ENCODE measurements at regions not wholly inside any gene's neighbourhood (a gene's known extent, or its start where the extent isn't known, plus 50 kb on each side); places are given as distances from the start of the nearest gene placed in this dataset.
A peak's percentile ranks its signal among the peaks of the same experiment; 100 is the strongest.

DNA sequence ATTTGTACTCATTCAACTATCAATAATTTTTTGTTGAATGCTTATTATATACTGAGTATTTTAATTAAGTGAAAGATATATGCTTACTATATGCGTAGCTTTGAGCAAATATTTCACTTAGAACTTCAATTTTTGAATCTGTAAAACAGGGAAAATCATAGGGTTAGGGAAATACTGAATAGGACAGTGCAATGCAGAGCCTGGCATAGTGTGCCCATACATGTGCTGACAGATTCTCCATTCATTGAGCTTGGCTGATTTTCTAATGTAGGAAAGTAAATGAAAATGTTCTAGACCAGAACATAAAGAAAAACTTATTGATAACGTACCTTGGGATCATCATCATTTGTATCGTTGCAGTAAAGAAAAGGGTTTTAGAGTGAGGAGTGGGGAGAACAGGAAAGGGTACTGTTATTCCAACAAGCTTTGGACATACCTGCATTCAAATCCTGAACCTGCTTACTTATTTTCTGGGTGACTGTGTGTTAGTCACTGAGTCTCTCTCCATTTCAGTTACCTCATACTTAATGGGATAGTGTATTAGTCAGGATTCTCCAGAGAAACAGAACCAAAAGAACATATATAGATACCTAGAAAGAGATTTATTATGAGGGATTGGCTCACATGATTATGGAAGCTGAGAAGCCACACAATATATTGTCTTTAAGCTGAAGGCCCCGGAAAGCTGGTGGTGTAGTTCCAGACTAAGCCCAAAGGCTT, 436.4 kb downstream of the ADAMTS20 start:
- Histone ChIP-seq H3K9me3 (ENCODE audit: control insufficient read depth, low read length) (no peaks in the 10 kb centered on the region), H3K9ac (ENCODE audit: low read length) (no peak overlapping the region), H3K27me3 (replicated peaks; ENCODE audit: control insufficient read depth, insufficient read depth, low read length) (no peaks in the 10 kb centered on the region), H3K4me1 (ENCODE audit: control insufficient read depth, insufficient read depth, low read length) (peaks cover 19% of the 10 kb centered on the region), H3K4me3 (ENCODE audit: low read length) (no peak overlapping the region), H3K36me3 (ENCODE audit: control insufficient read depth, insufficient read depth, low read length, severe bottlenecking) (no peaks in the 10 kb centered on the region)
- DNase-seq (ENCODE audit: low read depth): no peak

DNA sequence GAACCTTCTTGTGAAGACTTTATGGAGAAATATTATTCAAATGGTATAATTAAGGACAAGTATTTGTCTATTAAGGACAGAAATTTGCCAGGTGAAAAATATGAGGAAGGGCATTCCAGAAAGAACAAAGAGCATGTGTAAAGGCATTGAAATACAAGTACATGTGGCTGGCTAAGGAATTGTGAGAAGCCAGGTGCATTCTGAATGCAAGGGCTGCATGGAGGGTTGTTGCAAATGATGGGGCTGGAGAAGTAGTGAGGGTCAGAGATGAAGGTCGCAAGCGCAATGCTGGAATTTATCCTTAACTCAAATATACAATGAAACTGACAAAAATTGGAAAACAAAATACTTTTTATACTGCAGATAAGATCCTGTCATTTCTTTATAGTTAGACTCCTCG, 437.7 kb downstream of the ADAMTS20 start:
- Histone ChIP-seq H3K4me3 (ENCODE audit: low read length) (no peak overlapping the region), H3K36me3 (ENCODE audit: control insufficient read depth, insufficient read depth, low read length, severe bottlenecking) (no peaks in the 10 kb centered on the region), H3K9ac (ENCODE audit: low read length) (no peak overlapping the region), H3K9me3 (ENCODE audit: control insufficient read depth, low read length) (no peaks in the 10 kb centered on the region), H3K27me3 (replicated peaks; ENCODE audit: control insufficient read depth, insufficient read depth, low read length) (no peaks in the 10 kb centered on the region), H3K4me1 (ENCODE audit: control insufficient read depth, insufficient read depth, low read length) (peaks cover 19% of the 10 kb centered on the region)
- no peak for DNase-seq (ENCODE audit: low read depth)

GRCh38 chr12:43113616-43114015, 438.4 kb downstream of the ADAMTS20 start:
- no peak overlapping the region for H3K4me3 ChIP-seq (ENCODE audit: low read length)
- no peak overlapping the region for H3K9ac ChIP-seq (ENCODE audit: low read length)
- no peak for DNase-seq (ENCODE audit: low read depth)
- no peaks in the 10 kb centered on the region for H3K36me3 ChIP-seq (ENCODE audit: control insufficient read depth, insufficient read depth, low read length, severe bottlenecking)
- no peaks in the 10 kb centered on the region for H3K9me3 ChIP-seq (ENCODE audit: control insufficient read depth, low read length)
- H3K4me1 ChIP-seq (ENCODE audit: control insufficient read depth, insufficient read depth, low read length): peaks cover 19% of the 10 kb centered on the region
- H3K27me3 ChIP-seq (replicated peaks; ENCODE audit: control insufficient read depth, insufficient read depth, low read length): no peaks in the 10 kb centered on the region

DNA sequence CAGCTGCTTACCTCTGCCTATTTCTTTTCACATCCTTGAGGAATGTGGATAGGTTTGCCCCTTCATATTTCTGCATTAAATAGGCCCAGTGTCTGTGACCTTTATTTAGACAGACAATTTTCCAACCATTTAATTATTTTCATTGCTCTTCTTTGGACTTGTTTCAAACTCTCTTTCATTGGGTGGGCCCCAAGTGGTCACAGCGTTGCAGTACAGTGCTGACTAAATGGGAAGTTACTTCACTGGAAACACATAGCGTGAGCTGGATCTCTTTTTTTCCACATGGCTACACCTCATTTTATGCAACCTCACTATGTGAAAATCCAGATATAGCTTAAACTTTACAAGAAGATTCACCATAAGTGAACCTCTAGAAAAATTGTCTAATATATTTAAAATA, 438.9 kb downstream of the ADAMTS20 start:
- peak overlapping the region; percentile 5 for H3K9ac ChIP-seq (ENCODE audit: low read length)
- peaks cover 19% of the 10 kb centered on the region for H3K4me1 ChIP-seq (ENCODE audit: control insufficient read depth, insufficient read depth, low read length)
- H3K36me3 ChIP-seq (ENCODE audit: control insufficient read depth, insufficient read depth, low read length, severe bottlenecking): no peaks in the 10 kb centered on the region
- H3K4me3 ChIP-seq (ENCODE audit: low read length): peak overlapping the region; percentile 14
- H3K9me3 ChIP-seq (ENCODE audit: control insufficient read depth, low read length): no peaks in the 10 kb centered on the region
- no peaks in the 10 kb centered on the region for H3K27me3 ChIP-seq (replicated peaks; ENCODE audit: control insufficient read depth, insufficient read depth, low read length)
- DNase-seq (ENCODE audit: low read depth): peak; percentile 28

DNA sequence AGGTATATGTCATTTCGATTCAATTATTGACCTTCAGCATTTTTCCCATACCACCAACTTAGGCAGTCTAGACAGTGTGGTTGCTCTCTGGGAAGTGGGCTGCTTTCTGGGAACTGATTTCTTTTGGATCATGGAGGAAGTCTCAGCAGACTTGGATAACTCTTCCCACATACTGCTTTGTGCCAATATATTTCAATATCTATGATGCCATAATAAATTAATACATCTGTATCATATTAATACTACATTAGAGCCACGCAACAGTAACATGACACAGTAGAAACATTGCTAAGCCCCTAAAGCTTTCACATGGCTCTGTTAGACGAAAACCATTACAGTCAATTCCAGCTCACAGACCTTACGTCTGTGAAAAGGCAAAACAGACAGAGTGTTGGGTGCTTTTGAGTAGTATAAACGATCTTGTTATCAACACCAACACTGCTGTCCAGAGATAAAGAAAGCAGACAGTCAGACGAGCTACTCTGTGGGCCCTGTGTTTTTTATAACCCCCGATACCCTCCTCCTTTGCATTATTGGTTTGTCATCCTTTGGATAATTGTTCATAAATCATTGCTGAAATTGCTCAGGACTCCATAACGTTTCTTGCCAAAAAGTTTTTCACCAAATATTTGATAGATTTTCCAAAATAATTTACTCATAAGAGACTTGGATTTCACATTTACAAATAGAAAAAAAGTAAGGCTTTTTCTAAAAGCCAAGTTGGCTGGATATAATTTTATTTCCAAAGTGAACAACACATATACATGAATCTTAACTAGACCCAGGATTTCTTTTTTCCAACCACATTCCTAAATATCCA, 439.7 kb downstream of the ADAMTS20 start:
- Histone ChIP-seq H3K9ac (ENCODE audit: low read length) (peak overlapping the region; percentile 5), H3K4me1 (ENCODE audit: control insufficient read depth, insufficient read depth, low read length) (peaks cover 19% of the 10 kb centered on the region), H3K27me3 (replicated peaks; ENCODE audit: control insufficient read depth, insufficient read depth, low read length) (no peaks in the 10 kb centered on the region), H3K36me3 (ENCODE audit: control insufficient read depth, insufficient read depth, low read length, severe bottlenecking) (no peaks in the 10 kb centered on the region), H3K9me3 (ENCODE audit: control insufficient read depth, low read length) (no peaks in the 10 kb centered on the region), H3K4me3 (ENCODE audit: low read length) (peak overlapping the region; percentile 14)
- DNase-seq (ENCODE audit: low read depth): no peak

- Histone ChIP-seq H3K4me1 (ENCODE audit: control insufficient read depth, insufficient read depth, low read length) (peaks cover 19% of the 10 kb centered on the region), H3K27me3 (replicated peaks; ENCODE audit: control insufficient read depth, insufficient read depth, low read length) (no peaks in the 10 kb centered on the region), H3K9me3 (ENCODE audit: control insufficient read depth, low read length) (no peaks in the 10 kb centered on the region), H3K4me3 (ENCODE audit: low read length) (no peak overlapping the region), H3K36me3 (ENCODE audit: control insufficient read depth, insufficient read depth, low read length, severe bottlenecking) (no peaks in the 10 kb centered on the region), H3K9ac (ENCODE audit: low read length) (no peak overlapping the region)
- DNase-seq (ENCODE audit: low read depth): no peak
Measured at GRCh38 chr12:43111608-43112007, 440.4 kb downstream of the ADAMTS20 start.

DNA sequence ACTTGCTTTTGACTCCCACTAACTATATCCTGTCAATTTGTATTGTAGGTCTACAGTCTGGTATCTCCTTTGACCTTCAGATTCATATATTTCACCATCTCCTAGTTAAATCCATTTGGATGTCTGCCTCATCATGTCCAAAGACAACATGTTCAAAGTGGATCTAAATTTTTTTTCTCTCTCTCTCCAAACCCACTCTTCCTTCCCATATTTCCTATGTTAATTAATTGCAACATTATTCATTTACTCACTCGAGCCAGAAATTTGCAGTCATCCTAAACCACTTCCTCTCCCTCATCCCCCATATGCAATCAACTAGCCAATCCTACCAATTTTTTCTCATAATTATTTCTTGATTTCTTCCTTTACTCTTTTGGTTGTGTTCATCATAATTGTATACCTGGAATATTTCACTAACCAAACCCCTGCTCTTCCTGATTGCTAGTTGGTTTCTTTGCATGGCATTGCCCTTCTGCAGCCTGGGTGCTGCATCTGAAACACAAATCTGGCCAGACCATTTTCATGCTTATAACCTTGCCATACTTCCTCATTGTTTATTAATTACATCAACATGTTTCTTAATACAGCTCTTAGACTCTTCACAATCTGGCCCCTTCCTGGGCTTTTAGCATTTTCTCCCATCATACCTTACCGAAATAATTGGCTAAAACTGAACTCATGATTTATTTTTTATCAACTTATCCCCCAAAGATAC, 442.2 kb downstream of the ADAMTS20 start:
- H3K9me3 ChIP-seq (ENCODE audit: control insufficient read depth, low read length): no peaks in the 10 kb centered on the region
- no peak overlapping the region for H3K4me3 ChIP-seq (ENCODE audit: low read length)
- peaks cover 21% of the 10 kb centered on the region for H3K4me1 ChIP-seq (ENCODE audit: control insufficient read depth, insufficient read depth, low read length)
- H3K36me3 ChIP-seq (ENCODE audit: control insufficient read depth, insufficient read depth, low read length, severe bottlenecking): no peaks in the 10 kb centered on the region
- no peak overlapping the region for H3K9ac ChIP-seq (ENCODE audit: low read length)
- no peak for DNase-seq (ENCODE audit: low read depth)
- no peaks in the 10 kb centered on the region for H3K27me3 ChIP-seq (replicated peaks; ENCODE audit: control insufficient read depth, insufficient read depth, low read length)

DNA sequence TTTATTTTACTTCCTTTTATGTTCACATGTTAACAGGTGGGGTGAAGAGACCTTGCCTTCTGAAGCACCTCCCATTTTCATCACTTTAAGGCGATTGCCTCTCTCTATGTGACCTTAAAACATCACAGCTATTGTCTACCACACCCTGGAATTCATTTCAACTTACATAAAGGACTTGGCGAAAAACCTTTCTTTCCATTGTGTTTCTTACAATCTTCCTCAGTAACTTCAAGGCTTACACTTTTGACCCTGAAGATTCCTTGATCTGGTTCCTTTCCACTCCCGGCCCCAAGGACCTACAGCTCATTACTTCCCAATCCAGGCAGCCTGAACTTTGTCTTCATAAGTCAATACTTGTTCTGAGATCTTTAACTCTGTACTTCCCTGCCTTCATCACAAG, 443.3 kb downstream of the ADAMTS20 start:
- Histone ChIP-seq H3K4me1 (ENCODE audit: control insufficient read depth, insufficient read depth, low read length) (peaks cover 23% of the 10 kb centered on the region), H3K9me3 (ENCODE audit: control insufficient read depth, low read length) (no peaks in the 10 kb centered on the region), H3K9ac (ENCODE audit: low read length) (no peak overlapping the region), H3K4me3 (ENCODE audit: low read length) (no peak overlapping the region), H3K36me3 (ENCODE audit: control insufficient read depth, insufficient read depth, low read length, severe bottlenecking) (no peaks in the 10 kb centered on the region), H3K27me3 (replicated peaks; ENCODE audit: control insufficient read depth, insufficient read depth, low read length) (no peaks in the 10 kb centered on the region)
- no peak for DNase-seq (ENCODE audit: low read depth)

DNA sequence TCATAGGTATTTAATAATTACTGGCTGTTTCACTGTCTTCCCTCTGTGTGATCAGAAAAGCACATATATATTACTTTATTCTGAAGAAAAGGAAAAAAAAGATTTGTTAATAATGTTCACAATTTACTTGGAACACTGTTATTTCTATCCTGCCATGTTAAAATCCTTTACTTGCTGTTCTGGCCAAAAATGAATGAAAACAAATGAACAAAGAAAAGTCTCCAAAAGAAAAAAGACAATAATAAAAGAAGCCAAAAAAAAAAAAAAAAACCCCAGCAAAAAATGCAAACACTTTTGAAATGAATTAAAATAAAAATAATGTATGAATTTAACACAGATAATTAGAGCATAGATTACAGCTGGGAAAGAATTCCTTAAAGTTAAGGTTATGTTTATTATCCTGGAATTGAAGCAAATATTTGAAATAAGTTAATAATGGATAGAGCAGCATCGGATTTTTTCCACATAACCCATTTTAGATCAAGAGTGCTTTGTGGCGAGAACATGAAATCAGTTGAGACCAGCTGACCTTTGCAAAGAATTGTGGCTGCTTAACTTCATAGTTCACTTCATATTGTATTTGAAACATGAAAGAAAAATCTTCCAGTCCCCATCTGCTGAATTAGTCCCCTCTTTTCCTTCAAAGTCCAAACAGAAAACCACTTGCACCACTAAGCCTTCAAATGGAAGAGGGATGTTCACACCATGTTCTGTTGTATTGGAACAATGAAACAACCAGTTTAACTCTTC, 444.8 kb downstream of the ADAMTS20 start:
- H3K9ac ChIP-seq (ENCODE audit: low read length): no peak overlapping the region
- peaks cover 9% of the 10 kb centered on the region for H3K4me1 ChIP-seq (ENCODE audit: control insufficient read depth, insufficient read depth, low read length)
- DNase-seq (ENCODE audit: low read depth): no peak
- no peak overlapping the region for H3K4me3 ChIP-seq (ENCODE audit: low read length)
- H3K36me3 ChIP-seq (ENCODE audit: control insufficient read depth, insufficient read depth, low read length, severe bottlenecking): no peaks in the 10 kb centered on the region
- H3K27me3 ChIP-seq (replicated peaks; ENCODE audit: control insufficient read depth, insufficient read depth, low read length): no peaks in the 10 kb centered on the region
- H3K9me3 ChIP-seq (ENCODE audit: control insufficient read depth, low read length): no peaks in the 10 kb centered on the region

- no peaks in the 10 kb centered on the region for H3K36me3 ChIP-seq (ENCODE audit: control insufficient read depth, insufficient read depth, low read length, severe bottlenecking)
- no peak for DNase-seq (ENCODE audit: low read depth)
- H3K9me3 ChIP-seq (ENCODE audit: control insufficient read depth, low read length): no peaks in the 10 kb centered on the region
- no peak overlapping the region for H3K4me3 ChIP-seq (ENCODE audit: low read length)
- H3K4me1 ChIP-seq (ENCODE audit: control insufficient read depth, insufficient read depth, low read length): peaks cover 5% of the 10 kb centered on the region
- no peaks in the 10 kb centered on the region for H3K27me3 ChIP-seq (replicated peaks; ENCODE audit: control insufficient read depth, insufficient read depth, low read length)
- H3K9ac ChIP-seq (ENCODE audit: low read length): no peak overlapping the region
Measured at GRCh38 chr12:43106355-43106754, 445.6 kb downstream of the ADAMTS20 start.

All from adipocyte (in vitro differentiated cells).